ENCODE measurements at regions not wholly inside any gene's neighbourhood (a gene's known extent, or its start where the extent isn't known, plus 50 kb on each side); places are given as distances from the start of the nearest gene placed in this dataset.

DNA sequence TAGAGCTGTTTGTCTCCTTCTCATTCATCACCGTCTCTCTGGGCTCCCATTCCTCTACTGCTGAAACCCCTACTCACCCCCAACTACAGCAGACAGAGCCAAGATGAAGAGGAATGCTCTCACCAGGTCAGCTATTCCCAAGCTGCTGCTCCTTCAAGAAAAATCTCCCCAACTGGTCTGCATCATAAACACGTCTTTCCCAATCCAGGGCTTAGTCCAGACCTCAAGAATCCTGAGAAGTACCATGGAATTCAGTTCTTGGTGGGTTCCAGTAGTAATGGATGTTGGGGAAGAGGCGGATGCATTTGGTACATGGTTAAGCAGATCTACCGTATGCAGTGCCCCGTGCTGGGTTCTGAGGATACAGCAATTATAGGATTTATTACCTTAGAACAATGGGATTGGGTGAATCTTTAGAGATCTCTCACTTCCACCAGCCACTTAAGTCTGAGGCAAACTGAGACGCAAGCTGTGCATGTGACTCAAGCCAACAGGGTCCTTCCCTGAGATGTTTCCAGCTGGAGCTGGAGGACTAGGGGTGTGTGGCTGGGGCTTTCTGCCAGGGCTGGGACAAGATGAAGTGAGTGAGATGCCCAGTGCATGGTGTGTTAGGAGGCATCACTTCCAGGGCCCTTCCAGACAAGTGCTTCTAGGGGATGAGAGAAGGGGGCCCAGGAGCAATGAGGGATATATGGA is 232.7 kb upstream of the CDH5 start:
- no peak for DNase-seq

DNA sequence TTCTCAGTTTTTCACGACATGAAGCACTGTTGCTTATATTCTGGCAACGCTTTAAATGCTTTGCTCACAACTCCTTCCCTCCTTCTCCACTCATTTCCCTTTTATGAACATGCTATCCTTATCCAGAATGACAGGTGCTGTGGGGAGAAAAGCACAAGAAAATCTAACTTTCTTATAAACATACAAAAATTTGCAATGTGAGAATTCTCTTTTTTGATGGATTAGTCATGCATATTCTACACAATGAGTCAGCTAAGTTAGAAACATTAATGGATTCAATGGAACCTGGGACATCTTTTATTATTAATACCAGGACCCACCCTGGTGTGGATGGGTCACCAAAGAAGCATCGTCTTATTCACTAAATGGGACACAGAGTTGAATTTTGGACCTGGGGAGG is 234.6 kb upstream of the CDH5 start:
- DNase-seq: no peak

DNA sequence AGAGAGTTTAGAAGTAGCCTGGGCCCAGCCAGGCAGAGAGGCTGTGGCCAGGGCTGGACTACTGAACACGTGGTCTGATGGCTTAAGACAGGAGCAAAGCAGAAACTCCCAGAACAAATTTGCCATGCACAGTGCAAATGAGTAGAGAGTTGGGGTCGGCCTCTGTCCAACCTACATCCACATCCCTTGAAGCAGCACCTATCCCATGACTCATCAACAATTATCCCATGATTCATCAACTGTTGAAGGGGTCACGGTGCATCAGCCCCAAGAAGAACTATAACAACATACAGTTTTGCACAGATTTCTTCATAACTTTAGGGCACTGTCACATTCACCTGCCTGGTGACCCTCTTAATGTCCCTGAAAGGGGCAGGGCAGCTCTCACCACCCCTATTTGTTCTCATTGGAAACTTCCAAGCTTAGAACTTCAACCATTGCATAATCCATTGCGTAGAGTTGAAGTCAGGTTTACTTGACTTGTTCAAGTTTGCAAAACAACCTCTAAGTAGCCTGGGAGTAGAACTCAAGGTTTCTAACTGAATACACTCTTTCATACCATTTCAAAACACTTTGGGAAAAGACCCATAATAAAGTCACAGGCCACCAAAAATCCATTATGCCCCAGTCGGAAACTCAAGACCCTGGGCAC is 235.2 kb upstream of the CDH5 start:
- no peak for DNase-seq

DNA sequence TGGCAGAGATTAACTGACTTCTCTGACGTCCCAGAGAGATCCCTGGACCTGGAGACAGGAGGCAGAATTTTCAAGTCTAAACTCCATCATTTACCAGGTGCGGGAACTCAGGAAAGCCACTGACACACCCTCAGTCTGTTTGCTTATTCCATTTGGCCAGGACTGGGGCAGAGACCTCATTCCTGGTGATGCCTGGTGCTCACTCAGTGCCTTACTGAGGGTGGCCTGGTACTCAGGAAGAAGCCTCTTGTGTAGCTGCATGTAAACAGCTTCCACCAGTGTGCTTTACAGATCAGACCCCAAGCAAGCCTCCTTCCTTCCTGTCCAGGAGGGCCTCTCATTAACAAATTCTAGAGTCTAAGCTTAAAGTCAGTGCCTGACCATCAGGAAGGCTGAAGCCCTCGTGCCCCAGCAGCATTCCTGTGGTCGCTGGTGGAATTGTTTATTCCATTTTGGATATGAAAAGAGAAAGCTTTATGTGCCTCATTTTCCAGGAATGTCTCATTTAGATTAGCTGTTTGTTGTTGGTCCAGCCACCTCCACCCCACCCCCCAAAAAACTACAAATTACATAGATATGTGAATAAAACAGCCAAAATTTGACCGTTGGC is 236.1 kb upstream of the CDH5 start:
- no peak for DNase-seq

DNA sequence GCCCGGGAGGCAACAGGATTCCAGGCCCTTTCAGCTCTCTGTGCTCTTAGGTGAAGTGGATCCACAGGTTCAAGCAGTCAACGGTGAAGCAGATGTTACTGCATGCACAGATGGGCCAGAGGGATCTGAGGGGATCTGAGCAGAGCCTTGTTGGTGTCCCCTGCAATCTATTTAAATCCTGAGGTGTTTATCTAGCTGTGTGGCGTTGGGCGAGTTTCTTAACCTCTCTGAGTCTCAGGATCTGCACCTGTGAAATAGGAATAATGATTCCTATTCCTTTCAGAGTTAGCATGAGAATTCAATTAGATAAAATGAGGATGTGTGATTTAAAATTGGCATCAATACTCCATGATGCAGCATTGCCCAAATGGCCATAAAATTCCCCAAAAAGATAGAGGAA is 237.3 kb upstream of the CDH5 start:
- DNase-seq: no peak

DNA sequence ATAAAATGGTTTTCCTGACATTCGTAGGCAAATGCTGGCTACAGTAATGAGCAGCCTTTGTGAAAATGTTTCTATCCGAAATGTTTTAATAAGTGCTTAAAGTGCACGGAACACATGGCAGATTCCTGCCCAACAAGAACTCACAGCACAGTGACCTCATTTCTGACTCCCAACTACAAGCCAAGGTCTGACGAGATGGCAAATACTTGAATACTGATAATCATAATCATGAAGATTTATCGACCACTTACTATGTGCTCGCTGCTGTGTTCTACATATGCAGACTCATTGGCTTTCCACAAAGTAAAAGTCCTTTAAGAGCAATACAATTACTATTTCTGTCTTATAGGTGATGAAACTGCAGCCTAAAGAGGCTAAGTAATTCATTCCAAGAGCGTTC is 238.1 kb upstream of the CDH5 start:
- DNase-seq: no peak

DNA sequence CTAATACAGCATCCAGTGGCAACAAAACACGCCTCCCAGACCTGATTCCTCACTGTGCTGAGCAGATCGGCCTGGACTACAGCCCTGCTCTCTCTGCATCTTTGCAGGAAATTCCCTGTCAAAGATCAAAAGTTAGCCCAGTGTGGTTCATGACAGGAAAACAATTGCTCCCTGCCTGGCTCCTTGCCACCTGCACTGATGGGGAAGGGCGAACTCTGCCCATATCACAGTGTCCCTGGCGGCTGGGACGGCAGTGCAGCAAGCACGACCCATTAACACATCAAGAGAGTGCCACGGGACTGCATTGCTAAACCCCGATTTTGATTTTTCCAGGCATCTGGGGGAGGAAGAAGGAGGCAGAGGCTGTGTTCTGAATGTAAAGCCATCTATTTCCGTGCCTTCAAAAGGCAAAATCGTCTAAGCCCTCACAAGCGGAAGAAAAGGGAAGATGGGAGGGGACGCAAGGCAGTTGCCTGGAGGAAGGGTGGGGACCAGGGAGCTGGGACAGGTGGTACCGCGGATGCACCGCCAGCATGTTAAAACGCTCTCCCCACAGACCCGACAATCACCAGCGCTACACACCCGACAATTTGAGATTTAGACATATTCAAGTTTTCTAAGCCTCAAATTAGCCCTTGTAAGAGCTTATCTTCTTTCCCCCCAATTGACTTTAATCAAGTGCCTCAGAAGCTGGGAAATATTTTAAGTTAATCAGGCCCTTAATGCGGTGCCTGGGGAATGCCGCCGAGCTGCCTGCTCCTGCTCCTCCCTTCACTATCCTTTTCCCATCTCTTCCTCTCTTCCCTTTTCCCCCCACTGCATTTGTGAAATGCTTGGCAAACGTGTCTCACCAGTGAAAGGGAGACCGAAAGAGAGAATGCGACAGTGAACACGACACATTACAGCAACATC is 238.8 kb upstream of the CDH5 start:
- no peak for DNase-seq

DNA sequence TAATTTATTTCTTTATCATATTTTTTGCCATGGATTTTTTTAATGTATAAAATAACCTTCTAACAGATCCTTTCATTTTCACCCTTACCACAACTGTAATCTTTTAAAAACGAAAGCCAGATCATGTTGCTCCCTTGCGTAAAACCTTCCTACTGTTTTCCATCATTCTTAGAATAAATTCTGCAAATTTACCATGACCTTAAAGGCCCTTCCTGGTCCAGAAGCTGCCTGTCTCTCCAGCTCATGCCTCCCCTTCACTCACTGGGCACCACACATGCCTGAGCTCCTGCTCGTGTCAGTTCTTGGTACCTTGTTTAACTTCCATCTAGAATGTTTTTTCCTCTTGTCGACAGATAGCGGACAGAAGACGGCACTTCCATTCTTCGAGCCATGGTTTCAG is 245.0 kb upstream of the CDH5 start:
- DNase-seq: no peak

DNA sequence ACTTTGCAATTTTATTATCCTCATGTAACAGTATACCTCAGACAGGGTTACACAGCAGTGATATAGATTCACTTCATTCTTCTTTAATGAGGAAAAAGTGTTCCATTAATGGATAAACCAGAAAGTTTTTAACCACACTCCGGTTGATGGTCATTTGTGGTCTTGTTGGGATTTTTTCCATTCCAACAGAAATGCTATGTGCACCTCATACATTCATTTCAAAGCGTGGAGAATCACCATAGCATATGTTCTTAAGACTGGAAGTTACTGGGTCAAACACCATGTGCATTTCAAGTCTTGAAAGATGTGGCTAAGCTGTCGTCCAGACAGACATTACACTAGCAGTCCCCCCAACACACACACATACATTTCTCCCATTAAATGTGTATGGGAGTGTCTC is 245.8 kb upstream of the CDH5 start:
- DNase-seq: no peak

DNA sequence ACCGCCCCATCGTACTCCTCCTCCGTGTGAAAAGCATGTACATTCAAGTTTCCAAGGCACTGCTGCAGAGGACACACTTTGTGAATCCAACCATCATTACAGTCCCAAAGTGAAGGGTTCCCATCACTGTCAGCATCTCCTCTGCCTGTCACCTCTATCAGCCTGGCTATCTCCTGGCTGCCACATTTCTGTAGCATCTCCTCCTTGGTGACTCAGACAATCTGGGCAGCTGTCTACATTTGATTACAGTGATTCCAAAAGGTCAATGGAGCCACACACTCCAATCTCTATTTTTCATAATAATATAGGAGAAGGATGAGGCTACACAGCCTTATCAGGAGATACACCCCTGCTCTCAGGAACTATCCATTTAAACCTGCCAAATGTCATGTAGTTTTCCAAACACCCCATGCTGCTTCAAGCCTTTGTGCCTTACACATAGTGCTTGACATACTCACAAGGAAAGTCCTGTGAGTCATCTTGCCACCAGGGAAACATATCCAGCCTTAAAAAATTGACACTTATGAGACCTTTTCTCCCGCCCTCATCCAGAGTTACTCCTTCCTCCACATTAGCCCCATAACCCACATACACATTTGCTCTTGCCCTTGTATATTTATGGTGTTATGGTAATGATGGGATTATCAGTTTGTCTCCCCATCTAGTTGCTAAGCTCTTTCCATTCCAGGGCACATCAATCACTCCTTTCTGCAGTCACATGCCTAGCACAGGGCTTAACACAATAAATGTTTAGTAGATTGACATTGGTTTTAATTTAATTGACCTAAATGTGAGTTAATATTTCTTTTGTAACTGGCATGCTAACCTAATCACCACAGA is 250.1 kb upstream of the CDH5 start:
- no peak for DNase-seq

DNA sequence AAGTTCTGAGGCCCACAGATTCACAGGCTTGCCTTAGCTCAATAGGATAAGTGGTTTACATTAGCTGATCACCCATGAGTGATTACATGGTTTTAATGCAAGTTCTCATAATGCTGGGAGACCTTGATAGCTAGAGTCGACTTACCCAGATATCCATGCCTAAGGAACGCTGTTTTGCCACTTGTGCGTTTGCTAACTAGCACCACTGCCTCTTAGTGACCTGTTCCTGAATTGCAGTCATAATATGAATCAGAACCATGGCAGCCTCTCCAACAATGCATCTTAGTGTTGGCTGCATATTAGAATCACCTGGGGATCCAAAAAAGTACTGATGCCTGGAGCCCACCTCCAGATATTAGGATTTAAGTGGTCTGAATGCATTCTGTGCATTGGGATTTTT is 251.1 kb upstream of the CDH5 start:
- DNase-seq: no peak

DNA sequence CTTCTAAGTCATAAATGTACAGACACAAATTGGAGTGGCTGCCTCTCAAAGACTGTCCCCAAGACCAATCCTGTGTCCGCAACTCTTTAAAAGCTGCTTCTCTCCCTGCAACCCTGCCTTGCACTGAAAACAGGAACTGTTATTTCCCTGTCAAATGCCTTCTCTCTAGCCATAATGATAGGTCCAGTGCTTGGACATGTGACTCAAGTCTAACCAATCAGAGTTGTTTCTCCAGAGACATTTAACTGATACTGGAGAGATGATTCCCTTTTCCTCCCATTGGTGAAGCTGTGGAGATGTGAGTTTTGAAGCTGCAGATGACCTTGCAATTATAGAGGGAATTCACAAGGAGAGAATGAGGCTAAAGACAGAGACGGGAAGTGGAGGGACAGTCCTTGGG is 253.3 kb upstream of the CDH5 start:
- no peak for DNase-seq

DNA sequence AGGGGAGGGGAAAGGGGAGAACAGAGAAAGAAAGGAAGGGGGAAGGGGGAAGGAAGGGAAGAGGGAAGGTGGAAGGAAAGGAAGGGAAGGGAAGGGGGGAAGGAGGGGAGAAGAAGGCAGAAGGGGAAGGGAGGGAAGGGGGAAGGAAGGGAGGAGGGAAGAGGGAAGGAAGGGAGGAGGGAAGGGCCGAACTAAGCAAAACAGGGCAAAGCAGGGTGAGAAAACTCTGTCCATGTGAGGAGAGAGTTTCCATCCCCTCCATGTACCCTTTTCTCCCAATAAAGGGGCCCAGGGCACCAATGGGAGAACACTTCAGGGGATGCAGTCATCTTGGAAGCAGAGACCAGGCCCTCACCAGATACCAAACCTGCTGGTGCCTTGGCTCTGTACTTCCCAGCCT is 256.8 kb upstream of the CDH5 start:
- no peak for DNase-seq

DNA sequence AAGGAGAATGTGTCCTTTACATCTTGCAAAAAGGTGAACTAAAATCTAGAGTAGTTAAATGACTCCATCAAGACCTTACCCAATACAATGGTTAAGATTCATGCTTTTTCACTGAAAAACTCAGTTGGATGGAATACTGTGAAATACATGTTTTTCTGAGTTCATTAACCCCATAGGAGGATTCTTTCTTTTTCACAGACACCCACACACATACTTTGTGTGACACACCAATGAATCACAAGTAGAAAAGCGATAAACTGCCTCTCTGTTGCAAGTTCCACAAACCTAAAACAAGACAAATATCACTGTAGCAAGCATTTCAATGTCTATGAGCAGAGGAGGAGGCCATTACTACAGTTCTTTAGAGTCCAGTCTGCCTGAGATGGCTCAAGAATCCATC is 258.8 kb upstream of the CDH5 start:
- no peak for DNase-seq

DNA sequence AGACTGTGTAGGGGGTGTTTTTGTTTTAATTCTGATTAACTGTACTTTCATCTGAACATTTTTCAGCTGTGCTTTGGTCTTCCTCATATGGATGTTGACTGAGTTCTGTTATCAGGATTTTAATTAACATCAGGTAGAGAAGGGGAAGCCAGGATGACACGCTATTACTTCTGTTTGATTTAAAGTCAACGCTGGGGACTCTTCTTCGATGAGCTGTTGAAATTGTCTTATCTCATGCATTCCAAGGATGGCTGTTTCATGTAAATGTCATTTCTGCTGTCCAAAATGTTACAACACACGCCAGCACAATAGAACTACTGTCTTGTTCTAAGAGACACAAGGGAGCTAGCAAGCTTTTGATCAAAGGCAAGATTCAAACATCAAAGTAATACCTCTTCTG is 263.3 kb upstream of the CDH5 start:
- DNase-seq: no peak

DNA sequence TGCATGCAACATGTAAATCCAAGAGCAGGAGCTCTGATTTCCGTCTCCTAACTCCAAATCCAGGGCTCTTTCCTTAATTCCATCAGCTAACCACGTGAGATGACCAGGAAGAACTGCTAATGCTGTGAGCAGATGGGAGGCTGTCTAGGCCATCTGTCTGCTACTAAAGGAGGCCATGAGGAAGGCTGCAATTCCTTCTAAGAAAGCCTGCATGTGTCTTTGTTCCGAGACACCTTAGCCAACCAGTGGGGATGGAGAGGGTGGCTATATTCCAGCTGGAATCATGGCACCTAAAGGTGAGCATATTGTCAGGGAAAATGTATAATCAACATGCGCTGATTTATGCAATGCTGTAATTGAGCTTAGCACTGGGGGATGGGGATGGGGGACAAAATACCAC is 267.2 kb upstream of the CDH5 start:
- no peak for DNase-seq

DNA sequence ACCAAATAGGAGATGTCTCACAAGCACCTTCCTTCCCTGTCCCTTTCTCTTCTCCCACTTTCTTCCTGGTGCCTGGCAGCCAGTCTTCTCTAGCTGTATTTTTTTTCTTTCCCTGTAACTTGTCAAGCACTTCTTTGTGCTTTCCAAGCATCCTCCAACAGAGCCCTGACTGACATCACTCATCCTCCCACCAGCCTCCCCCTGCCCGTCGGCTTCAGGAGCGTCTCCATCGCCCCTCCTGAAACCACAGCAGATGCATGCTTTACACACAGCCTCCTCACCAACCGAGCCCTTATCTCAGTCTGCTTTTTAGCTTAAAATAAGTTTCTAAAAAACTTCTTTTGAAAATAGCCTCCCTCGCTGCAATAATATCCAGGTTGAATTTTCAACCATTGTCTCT is 268.7 kb upstream of the CDH5 start:
- no peak for DNase-seq

DNA sequence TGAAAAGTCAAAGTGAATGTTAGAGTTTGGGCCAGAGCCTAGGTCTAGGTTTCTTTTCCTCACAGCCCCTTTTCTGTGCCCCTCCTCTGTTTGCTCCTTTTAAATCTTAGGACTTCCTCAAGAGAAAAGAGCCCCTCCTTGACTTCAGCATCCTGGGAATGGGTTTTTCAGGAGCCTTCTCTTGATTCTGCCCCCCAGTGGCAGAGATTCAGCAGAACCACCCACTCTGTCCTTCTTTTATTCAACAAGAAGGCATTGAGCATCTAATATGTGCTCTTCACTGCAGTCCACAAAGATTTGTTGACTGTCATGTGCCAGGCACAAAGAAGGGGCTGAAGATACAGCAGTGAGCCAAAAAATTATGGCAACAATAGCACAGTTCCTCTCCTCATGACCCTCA is 270.8 kb upstream of the CDH5 start:
- no peak for DNase-seq

DNA sequence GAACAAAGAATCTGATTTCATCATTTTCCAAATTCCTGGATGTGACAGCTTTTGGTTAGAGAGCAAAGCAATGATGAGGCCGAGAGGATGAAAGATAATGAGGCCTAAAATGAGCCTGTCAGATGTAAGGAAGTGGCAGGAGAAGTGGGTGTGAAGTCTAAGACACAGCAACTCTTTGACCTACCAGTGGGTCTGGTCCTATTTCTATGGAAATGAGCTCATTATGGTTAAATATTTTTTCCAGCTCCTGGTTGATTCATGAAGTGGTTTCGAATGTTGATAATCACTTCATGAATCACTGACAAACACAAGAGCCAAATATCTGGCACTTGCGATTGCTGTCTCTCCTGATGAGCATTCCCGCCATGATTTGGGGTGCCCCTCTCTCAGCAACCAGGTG is 273.3 kb upstream of the CDH5 start:
- no peak for DNase-seq

DNA sequence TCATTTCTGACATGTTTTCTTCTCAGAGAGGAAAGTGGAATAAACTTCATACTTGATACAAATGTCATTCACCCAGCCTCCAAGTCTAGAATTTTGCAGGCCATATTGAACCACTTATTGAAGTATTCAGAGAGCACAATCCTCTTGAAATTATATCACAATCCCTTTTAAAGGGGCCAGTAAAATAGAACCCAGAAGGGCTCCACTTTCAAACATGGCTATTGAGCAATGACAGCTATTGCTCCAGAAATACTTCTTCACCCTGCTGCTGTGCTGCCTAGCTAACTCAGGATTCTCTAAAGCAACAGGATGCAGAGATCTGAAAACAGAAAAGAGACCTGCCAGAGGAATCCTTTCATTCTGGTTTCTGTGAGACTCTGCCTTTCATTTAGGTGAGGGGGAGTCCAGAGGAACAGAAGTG is 275.0 kb upstream of the CDH5 start:
- DNase-seq: no peak

DNA sequence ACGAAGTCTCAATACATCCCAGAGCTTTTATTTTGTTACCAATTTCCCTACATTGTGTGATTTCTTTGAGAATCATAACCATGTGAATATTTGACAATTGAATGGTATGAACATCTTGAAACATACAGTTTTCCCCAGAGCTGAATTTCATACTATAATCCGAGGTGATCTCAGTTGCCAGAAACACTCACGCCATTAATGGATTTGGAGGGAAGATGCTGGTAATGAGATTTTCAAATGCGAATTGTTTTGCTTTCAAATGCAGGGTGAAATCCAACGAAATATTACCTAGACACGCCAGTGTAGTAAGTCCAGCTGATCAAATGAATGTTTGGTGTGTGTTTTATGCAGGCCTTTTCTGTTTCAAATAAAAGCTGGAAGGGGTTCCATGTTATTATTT is 277.8 kb upstream of the CDH5 start:
- no peak for DNase-seq

DNA sequence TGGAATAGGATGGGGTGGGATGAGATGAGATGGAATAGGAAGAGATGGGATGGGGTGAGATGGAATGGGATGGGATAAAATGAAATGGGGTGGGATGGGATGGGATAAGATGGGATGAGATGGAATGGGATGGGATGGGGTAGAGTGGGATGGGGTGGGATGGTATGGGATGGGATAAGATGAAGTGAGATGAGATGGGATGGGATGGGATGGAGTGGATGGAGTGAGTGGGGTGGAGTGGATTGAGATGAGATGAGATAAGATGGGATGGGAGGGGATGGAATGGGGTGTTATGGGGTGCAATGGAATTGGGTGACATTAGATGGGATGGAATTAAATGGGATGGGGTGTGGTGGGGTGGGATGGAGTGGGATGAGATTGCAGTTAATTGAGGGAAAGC is 279.2 kb upstream of the CDH5 start:
- DNase-seq: no peak

DNA sequence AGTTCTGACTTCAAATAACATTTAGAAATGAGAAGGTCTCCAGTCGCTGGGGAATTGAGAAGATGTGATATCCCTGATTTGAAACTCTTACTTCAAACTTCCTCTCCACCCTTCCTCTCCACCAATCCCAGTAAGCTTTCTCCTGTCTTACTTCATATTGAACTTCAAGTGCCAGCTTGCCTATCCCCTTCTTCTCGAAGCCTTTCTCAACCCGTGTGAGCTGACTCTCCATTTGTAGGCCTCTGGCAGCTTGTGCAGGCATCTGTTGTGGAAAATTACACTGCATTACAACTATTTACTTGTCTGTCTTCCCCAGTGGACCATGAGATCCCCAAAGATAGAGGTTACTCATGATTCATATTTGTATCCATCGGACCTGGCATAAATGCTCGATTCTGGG is 280.8 kb upstream of the CDH5 start:
- DNase-seq: no peak
